ENCODE measurements at regions not wholly inside any gene's neighbourhood (a gene's known extent, or its start where the extent isn't known, plus 50 kb on each side); places are given as distances from the start of the nearest gene placed in this dataset.

DNA sequence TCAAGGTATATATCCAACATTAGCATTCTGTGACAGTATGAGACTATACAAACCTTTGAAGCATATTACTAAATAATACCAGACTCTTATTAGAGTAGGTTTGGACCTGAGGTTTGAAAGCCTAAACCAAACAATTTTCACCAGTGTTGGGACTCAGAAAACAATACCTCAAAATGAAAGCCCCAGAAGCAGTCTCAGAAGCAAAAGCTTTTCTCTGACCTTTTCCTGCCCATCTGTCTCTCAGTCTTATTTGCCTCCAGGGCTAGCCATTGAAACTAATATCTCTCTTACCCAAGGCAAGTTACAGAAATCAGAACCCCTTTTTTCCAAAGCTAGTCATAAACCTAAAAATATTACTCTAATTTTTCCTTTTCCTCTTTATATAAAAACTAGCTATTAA, 163.3 kb downstream of the PTCHD1 start:
- TF ChIP-seq RAD21 (IDR thresholded peaks at IDR 0.05) (no peak), HNF4A (conservative IDR thresholded peaks at IDR 0.05) (no peak), TAF1 (conservative IDR thresholded peaks at IDR 0.05) (no peak), RXRA (IDR thresholded peaks at IDR 0.05) (no peak), JUND (IDR thresholded peaks at IDR 0.05) (no peak)
- TF ChIP-seq, protein P1, sequence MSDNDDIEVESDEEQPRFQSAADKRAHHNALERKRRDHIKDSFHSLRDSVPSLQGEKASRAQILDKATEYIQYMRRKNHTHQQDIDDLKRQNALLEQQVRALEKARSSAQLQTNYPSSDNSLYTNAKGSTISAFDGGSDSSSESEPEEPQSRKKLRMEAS (IDR thresholded peaks at IDR 0.05): no peak
- TF ChIP-seq, protein P2, sequence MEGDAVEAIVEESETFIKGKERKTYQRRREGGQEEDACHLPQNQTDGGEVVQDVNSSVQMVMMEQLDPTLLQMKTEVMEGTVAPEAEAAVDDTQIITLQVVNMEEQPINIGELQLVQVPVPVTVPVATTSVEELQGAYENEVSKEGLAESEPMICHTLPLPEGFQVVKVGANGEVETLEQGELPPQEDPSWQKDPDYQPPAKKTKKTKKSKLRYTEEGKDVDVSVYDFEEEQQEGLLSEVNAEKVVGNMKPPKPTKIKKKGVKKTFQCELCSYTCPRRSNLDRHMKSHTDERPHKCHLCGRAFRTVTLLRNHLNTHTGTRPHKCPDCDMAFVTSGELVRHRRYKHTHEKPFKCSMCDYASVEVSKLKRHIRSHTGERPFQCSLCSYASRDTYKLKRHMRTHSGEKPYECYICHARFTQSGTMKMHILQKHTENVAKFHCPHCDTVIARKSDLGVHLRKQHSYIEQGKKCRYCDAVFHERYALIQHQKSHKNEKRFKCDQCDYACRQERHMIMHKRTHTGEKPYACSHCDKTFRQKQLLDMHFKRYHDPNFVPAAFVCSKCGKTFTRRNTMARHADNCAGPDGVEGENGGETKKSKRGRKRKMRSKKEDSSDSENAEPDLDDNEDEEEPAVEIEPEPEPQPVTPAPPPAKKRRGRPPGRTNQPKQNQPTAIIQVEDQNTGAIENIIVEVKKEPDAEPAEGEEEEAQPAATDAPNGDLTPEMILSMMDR (IDR thresholded peaks at IDR 0.05; ENCODE audit: low read depth, low read length, missing input control): no peak
- TF ChIP-seq, protein P3, sequence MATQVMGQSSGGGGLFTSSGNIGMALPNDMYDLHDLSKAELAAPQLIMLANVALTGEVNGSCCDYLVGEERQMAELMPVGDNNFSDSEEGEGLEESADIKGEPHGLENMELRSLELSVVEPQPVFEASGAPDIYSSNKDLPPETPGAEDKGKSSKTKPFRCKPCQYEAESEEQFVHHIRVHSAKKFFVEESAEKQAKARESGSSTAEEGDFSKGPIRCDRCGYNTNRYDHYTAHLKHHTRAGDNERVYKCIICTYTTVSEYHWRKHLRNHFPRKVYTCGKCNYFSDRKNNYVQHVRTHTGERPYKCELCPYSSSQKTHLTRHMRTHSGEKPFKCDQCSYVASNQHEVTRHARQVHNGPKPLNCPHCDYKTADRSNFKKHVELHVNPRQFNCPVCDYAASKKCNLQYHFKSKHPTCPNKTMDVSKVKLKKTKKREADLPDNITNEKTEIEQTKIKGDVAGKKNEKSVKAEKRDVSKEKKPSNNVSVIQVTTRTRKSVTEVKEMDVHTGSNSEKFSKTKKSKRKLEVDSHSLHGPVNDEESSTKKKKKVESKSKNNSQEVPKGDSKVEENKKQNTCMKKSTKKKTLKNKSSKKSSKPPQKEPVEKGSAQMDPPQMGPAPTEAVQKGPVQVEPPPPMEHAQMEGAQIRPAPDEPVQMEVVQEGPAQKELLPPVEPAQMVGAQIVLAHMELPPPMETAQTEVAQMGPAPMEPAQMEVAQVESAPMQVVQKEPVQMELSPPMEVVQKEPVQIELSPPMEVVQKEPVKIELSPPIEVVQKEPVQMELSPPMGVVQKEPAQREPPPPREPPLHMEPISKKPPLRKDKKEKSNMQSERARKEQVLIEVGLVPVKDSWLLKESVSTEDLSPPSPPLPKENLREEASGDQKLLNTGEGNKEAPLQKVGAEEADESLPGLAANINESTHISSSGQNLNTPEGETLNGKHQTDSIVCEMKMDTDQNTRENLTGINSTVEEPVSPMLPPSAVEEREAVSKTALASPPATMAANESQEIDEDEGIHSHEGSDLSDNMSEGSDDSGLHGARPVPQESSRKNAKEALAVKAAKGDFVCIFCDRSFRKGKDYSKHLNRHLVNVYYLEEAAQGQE (IDR thresholded peaks at IDR 0.05): no peak

All from liver (tissue), 3 donors.